NB4 (cell line): ENCODE measurements at regions not wholly inside any gene's neighbourhood (a gene's known extent, or its start where the extent isn't known, plus 50 kb on each side); places are given as distances from the start of the nearest gene placed in this dataset.

Experiments
- CTCF ChIP-seq: IDR thresholded peaks from one replicate; pipeline ENCODE4 v1.5.1; 2012; ENCODE audit warnings: low read depth, low read length
- MYC ChIP-seq: IDR thresholded peaks from 2 replicates; pipeline ENCODE4 v1.6.1; 2011; ENCODE audit warnings: low read depth, low read length
- POLR2A ChIP-seq: IDR thresholded peaks from 2 replicates; pipeline ENCODE4 v1.6.1; 2011; ENCODE audit warnings: mild to moderate bottlenecking; ENCODE audit not compliant: insufficient read length; ENCODE audit errors: extremely low read depth
- TF ChIP-seq, protein P1 (sequence below): IDR thresholded peaks from 2 replicates; pipeline ENCODE4 v1.6.1; 2011; ENCODE audit warnings: low read depth, low read length

- TF ChIP-seq CTCF = no peak
- TF ChIP-seq POLR2A = no peak
- TF ChIP-seq, protein P1, sequence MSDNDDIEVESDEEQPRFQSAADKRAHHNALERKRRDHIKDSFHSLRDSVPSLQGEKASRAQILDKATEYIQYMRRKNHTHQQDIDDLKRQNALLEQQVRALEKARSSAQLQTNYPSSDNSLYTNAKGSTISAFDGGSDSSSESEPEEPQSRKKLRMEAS = no peak
- no peak for TF ChIP-seq MYC
Observed at GRCh38 chr5:1649554-1649953, 125.8 kb upstream of the LPCAT1 start.
